C4-2B (cell line): ENCODE measurements at regions not wholly inside any gene's neighbourhood (a gene's known extent, or its start where the extent isn't known, plus 50 kb on each side); places are given as distances from the start of the nearest gene placed in this dataset.

Experiments used
- ZFX ChIP-seq: fragments of 450-650 bp; IDR thresholded peaks from 2 replicates; pipeline ENCODE4 v1.6.1; 2017
- TF ChIP-seq, protein P1 (sequence below): fragments of 450-650 bp; conservative IDR thresholded peaks from 2 replicates; pipeline ENCODE4 v1.5.1; 2017; ENCODE audit warnings: mild to moderate bottlenecking

DNA sequence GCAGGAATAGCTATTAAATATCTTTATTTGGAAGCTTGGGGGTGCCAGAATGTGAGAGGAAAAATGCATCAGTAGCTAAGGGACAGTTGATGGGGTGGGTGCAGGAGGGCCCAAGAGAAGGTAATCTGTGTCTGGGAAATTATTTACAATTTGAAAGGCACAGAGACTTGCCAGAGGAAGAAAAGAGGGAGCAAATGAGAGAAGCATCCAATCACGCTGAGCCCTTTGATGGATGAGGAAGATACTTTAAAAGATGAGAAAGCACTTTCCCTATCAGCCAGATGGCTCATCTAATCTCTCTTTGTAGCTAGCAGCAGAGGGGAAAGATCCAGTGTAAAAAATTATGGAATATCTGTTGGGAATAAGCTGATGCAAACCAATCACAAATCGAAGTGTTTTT is 57.0 kb upstream of the ABCA1 start:
- TF ChIP-seq, protein P1, sequence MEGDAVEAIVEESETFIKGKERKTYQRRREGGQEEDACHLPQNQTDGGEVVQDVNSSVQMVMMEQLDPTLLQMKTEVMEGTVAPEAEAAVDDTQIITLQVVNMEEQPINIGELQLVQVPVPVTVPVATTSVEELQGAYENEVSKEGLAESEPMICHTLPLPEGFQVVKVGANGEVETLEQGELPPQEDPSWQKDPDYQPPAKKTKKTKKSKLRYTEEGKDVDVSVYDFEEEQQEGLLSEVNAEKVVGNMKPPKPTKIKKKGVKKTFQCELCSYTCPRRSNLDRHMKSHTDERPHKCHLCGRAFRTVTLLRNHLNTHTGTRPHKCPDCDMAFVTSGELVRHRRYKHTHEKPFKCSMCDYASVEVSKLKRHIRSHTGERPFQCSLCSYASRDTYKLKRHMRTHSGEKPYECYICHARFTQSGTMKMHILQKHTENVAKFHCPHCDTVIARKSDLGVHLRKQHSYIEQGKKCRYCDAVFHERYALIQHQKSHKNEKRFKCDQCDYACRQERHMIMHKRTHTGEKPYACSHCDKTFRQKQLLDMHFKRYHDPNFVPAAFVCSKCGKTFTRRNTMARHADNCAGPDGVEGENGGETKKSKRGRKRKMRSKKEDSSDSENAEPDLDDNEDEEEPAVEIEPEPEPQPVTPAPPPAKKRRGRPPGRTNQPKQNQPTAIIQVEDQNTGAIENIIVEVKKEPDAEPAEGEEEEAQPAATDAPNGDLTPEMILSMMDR, result no peak
- TF ChIP-seq ZFX, result no peak
